CD14-positive monocyte (primary cell): ENCODE measurements at regions not wholly inside any gene's neighbourhood (a gene's known extent, or its start where the extent isn't known, plus 50 kb on each side); places are given as distances from the start of the nearest gene placed in this dataset.

Source experiments
- DNase-seq, 3 donors: peaks; one replicate each; pipeline ENCODE4 v3.0.0-alpha.2; 2011 to 2022
- H2AFZ ChIP-seq: 2 replicates; pipeline ENCODE4 v1.6.0; 2012; ENCODE audit warnings: mild to moderate bottlenecking, low read depth, low read length, inconsistent platforms; ENCODE audit not compliant: insufficient read depth, poor library complexity, severe bottlenecking
- H3K27ac ChIP-seq, 2 donors: 1 replicate in 1 of 2; 2 replicates in 1 of 2; pipeline ENCODE4 v1.5.1; 2012 to 2013; ENCODE audit warnings: low read length in 2 of 2, control low read depth in 1 of 2, inconsistent platforms in 1 of 2, low read depth in 1 of 2, mild to moderate bottlenecking in 1 of 2
- H3K27me3 ChIP-seq, 2 donors: one replicate each; pipeline versions ENCODE4 v1.6.0 to v1.6.1; 2011 to 2013; ENCODE audit warnings: low read length in 2 of 2; ENCODE audit not compliant: control insufficient read depth in 2 of 2, insufficient read depth in 2 of 2
- H3K36me3 ChIP-seq, 2 donors: replicated peaks in 1 of 2; 1 replicate in 1 of 2; 2 replicates in 1 of 2; pipeline versions ENCODE4 v1.5.1 to v1.6.1; 2012 to 2013; ENCODE audit warnings: low read length in 2 of 2, control low read depth in 1 of 2, inconsistent platforms in 1 of 2, mild to moderate bottlenecking in 1 of 2; ENCODE audit not compliant: insufficient read depth in 2 of 2, control insufficient read depth in 1 of 2
- H3K4me1 ChIP-seq, 2 donors: 1 replicate in 1 of 2; 2 replicates in 1 of 2; pipeline versions ENCODE4 v1.5.1 to v1.6.1; 2012 to 2013; ENCODE audit warnings: low read length in 2 of 2, control low read depth in 1 of 2, inconsistent platforms in 1 of 2, mild to moderate bottlenecking in 1 of 2, moderate library complexity in 1 of 2; ENCODE audit not compliant: insufficient read depth in 2 of 2, control insufficient read depth in 1 of 2
- H3K4me2 ChIP-seq: replicated peaks from 2 replicates; pipeline ENCODE3; 2012; ENCODE audit warnings: low read length, moderate library complexity, mild to moderate bottlenecking; ENCODE audit not compliant: poor library complexity, severe bottlenecking; ENCODE audit errors: extremely low read depth
- H3K4me3 ChIP-seq, 3 experiments: fragments of 200-600 bp in 1 of 3; sonication (generic) in 1 of 3; replicated peaks in 1 of 3; 1 replicate in 2 of 3; 2 replicates in 1 of 3; pipeline ENCODE4 v1.5.1; 2011 to 2013; ENCODE audit warnings: low read length in 3 of 3, mild to moderate bottlenecking in 3 of 3, control low read depth in 2 of 3, low read depth in 2 of 3, inconsistent platforms in 1 of 3, moderate library complexity in 1 of 3
- H3K79me2 ChIP-seq: 2 replicates; pipeline ENCODE4 v1.6.0; 2012; ENCODE audit warnings: mild to moderate bottlenecking, control low read depth, inconsistent platforms, low read length, moderate library complexity; ENCODE audit not compliant: insufficient read depth
- H3K9ac ChIP-seq: 2 replicates; pipeline ENCODE4 v1.6.0; 2017; ENCODE audit warnings: low read length, mild to moderate bottlenecking; ENCODE audit not compliant: insufficient read depth, poor library complexity, severe bottlenecking
- H3K9me3 ChIP-seq, 2 donors: replicated peaks in 1 of 2; 1 replicate in 1 of 2; 2 replicates in 1 of 2; pipeline versions ENCODE4 v1.5.1 to v1.6.1; 2012 to 2013; ENCODE audit warnings: low read length in 2 of 2, control low read depth in 1 of 2; ENCODE audit not compliant: control insufficient read depth in 1 of 2, insufficient read depth in 1 of 2
- H4K20me1 ChIP-seq: 2 replicates; pipeline ENCODE4 v1.6.0; 2012; ENCODE audit warnings: mild to moderate bottlenecking, low read length, control low read depth, moderate library complexity; ENCODE audit not compliant: insufficient read depth
- H3K27ac Mint-ChIP-seq, 7 donors: one replicate each; pipeline ENCODE4 v1.8.0; 2020; ENCODE audit warnings: mild to moderate bottlenecking in 7 of 7, mixed read lengths in 7 of 7, moderate library complexity in 6 of 7, inconsistent platforms in 2 of 7
- H3K27me3 Mint-ChIP-seq, 3 donors: one replicate each; pipeline ENCODE4 v1.8.0; 2021 to 2022; ENCODE audit warnings: low read depth in 3 of 3, mild to moderate bottlenecking in 3 of 3, mixed read lengths in 3 of 3, moderate library complexity in 3 of 3, inconsistent platforms in 1 of 3
- H3K36me3 Mint-ChIP-seq, 2 donors: one replicate each; pipeline ENCODE4 v1.8.0; 2020; ENCODE audit warnings: mixed read lengths in 2 of 2, inconsistent platforms in 1 of 2, mild to moderate bottlenecking in 1 of 2
- H3K4me1 Mint-ChIP-seq: one replicate; pipeline ENCODE4 v1.8.0; 2020; ENCODE audit warnings: mild to moderate bottlenecking, mixed read lengths
- H3K4me3 Mint-ChIP-seq, 2 donors: one replicate each; pipeline ENCODE4 v1.8.0; 2020; ENCODE audit warnings: mild to moderate bottlenecking in 2 of 2, mixed read lengths in 2 of 2, moderate library complexity in 1 of 2
- H3K9me3 Mint-ChIP-seq, 7 donors: one replicate each; pipeline ENCODE4 v1.8.0; 2020 to 2022; ENCODE audit warnings: mixed read lengths in 7 of 7, mild to moderate bottlenecking in 6 of 7, moderate library complexity in 6 of 7, inconsistent platforms in 2 of 7
- CTCF ChIP-seq: fragments of 200-600 bp; IDR thresholded peaks from one replicate; pipeline ENCODE4 v1.8.0; 2022; ENCODE audit warnings: antibody characterized with exemption, mild to moderate bottlenecking
- WGBS: methylation state at CpG from one replicate; pipeline ENCODE4 v1.1.5; 2013; ENCODE audit warnings: missing lambda C conversion rate; ENCODE audit not compliant: insufficient coverage; 5-methylcytosine and 5-hydroxymethylcytosine counted together
- intact Hi-C, 2 donors: fragments of 100-400 bp; cut with micrococcal nuclease; formaldehyde crosslinking; loops; one replicate each; pipeline versions ENCODE4 v1.15.0 to v1.15.1; 2023

DNA sequence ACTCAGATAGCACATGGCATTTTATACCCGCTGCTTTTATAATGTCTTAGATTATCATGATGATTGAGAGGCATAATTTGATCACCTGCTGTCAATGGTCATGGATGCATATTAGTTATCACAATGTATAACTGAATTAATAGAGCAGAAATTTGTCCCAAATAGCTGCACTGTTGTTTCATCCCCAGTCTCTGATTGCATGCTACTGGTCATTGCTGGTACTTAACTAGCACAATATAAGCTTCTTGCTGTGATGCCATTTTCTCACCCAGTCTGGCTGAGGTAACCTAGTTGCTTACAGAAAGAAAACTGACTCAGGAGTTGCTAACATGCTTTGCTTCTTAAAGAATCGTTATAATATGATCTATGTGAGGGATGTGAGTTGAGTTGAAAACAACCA is 76.8 kb upstream of the PLEKHA5 start:
- no peak overlapping the region for H3K4me3 Mint-ChIP-seq
- WGBS: no CpG with 5 or more reads among the region's 2 CpGs
- no peak overlapping the region for H3K27ac Mint-ChIP-seq
- Histone ChIP-seq H3K79me2 (no peaks in the 10 kb centered on the region), H3K27me3 (no peaks in the 10 kb centered on the region), H3K36me3 (no peaks in the 10 kb centered on the region), H4K20me1 (no peaks in the 10 kb centered on the region), H3K4me1 (no peaks in the 10 kb centered on the region), H3K9me3 (no peaks in the 10 kb centered on the region), H3K27ac (no peak overlapping the region), H3K4me3 (no peak overlapping the region), H3K9ac (no peak overlapping the region), H3K4me2 (no peak overlapping the region), H2AFZ (no peak overlapping the region)
- no peaks in the 10 kb centered on the region for H3K4me1 Mint-ChIP-seq
- intact Hi-C loops: no loop called here
- no peak for DNase-seq
- H3K9me3 Mint-ChIP-seq: peaks cover 1 to 9% (median 3%) of the 10 kb centered on the region in 7 donors
- TF ChIP-seq CTCF: no peak
- H3K27me3 Mint-ChIP-seq: peaks cover 0 to 1% (median 0%) of the 10 kb centered on the region in 3 donors
- H3K36me3 Mint-ChIP-seq: no peaks in the 10 kb centered on the region

DNA sequence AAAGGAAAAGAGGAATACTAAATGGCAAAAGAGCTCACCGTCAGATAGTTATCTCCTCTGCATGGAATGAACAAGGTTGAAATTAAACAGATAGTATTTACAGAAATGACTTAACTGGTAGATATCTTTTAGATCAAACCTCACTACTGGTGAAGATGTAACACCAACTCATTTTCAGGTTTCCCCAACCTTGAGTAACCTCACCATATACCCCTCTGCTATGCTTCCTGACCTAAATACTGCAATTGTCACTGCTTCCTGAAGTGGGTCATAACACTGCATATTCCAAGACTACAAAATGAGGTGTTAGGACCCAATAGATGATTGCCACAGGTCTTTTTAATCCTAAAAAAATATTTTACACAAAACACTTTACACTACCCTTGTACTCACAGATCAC is 76.3 kb upstream of the PLEKHA5 start:
- H3K27ac ChIP-seq: no peak overlapping the region
- no peak overlapping the region for H3K4me3 ChIP-seq
- no peaks in the 10 kb centered on the region for H3K9me3 ChIP-seq
- Mint-ChIP-seq H3K4me3 (no peak overlapping the region), H3K27ac (no peak overlapping the region), H3K9me3 (peaks cover 1 to 6% (median 3%) of the 10 kb centered on the region in 7 donors), H3K27me3 (peaks cover 0 to 1% (median 0%) of the 10 kb centered on the region in 3 donors), H3K36me3 (no peaks in the 10 kb centered on the region), H3K4me1 (no peaks in the 10 kb centered on the region)
- no CpG with 5 or more reads among the region's 1 CpG for WGBS
- no peaks in the 10 kb centered on the region for H3K79me2 ChIP-seq
- no peaks in the 10 kb centered on the region for H3K4me1 ChIP-seq
- no peak overlapping the region for H3K9ac ChIP-seq
- no peak overlapping the region for H2AFZ ChIP-seq
- intact Hi-C loops: no loop called here
- no peak for DNase-seq
- no peaks in the 10 kb centered on the region for H4K20me1 ChIP-seq
- no peaks in the 10 kb centered on the region for H3K36me3 ChIP-seq
- no peak overlapping the region for H3K4me2 ChIP-seq
- no peaks in the 10 kb centered on the region for H3K27me3 ChIP-seq
- no peak for TF ChIP-seq CTCF
